CD4-positive, alpha-beta T cell (primary cell): ENCODE measurements at regions not wholly inside any gene's neighbourhood (a gene's known extent, or its start where the extent isn't known, plus 50 kb on each side); places are given as distances from the start of the nearest gene placed in this dataset.

ENCODE experiments used
- ATAC-seq: fragments of 200-7000 bp; cut with Tn5 transposase; one replicate; pipeline ENCODE4 v1.10.0; 2022; ENCODE audit warnings: mild to moderate bottlenecking; ENCODE audit not compliant: poor library complexity
- CTCF ChIA-PET: fragments of 350-600 bp; sonication (Branson Sonifier 250); formaldehyde crosslinking; loops from one replicate; lab custom pipeline; 2021; ENCODE audit warnings: antibody characterized with exemption, inconsistent platforms; lab: Charles Lee
- POLR2A ChIA-PET: fragments of 350-600 bp; sonication (Branson Sonifier 250); formaldehyde crosslinking; loops from one replicate; lab custom pipeline; 2021; ENCODE audit warnings: antibody characterized with exemption, inconsistent platforms; lab: Charles Lee
- DNase-seq, 14 experiments: peaks; one replicate each; pipeline ENCODE4 v3.0.0-alpha.2; 2013 to 2020; ENCODE audit warnings: mixed read lengths in 2 of 14
- H3K27ac ChIP-seq, 2 donors: one replicate each; pipeline versions ENCODE4 v1.5.1 to v1.7.0; 2013; ENCODE audit warnings: low read length in 2 of 2, low read depth in 1 of 2, mild to moderate bottlenecking in 1 of 2
- H3K27me3 ChIP-seq, 2 experiments: 1 replicate in 1 of 2; 2 replicates in 1 of 2; pipeline versions ENCODE4 v1.6.1 to v1.7.0; 2013; ENCODE audit warnings: low read length in 2 of 2, control low read depth in 1 of 2, mild to moderate bottlenecking in 1 of 2, moderate library complexity in 1 of 2; ENCODE audit not compliant: insufficient read depth in 2 of 2, control insufficient read depth in 1 of 2
- H3K36me3 ChIP-seq: one replicate; pipeline ENCODE4 v1.6.1; 2013; ENCODE audit warnings: low read length, control low read depth; ENCODE audit not compliant: insufficient read depth
- H3K4me1 ChIP-seq: one replicate; pipeline ENCODE4 v1.6.1; 2013; ENCODE audit warnings: low read length, control low read depth; ENCODE audit not compliant: insufficient read depth
- H3K4me3 ChIP-seq: one replicate; pipeline ENCODE4 v1.5.1; 2013; ENCODE audit warnings: mild to moderate bottlenecking, low read length, moderate library complexity
- H3K9me3 ChIP-seq, 2 experiments: 1 replicate in 1 of 2; 2 replicates in 1 of 2; pipeline versions ENCODE4 v1.6.1 to v1.7.0; 2013; ENCODE audit warnings: low read length in 2 of 2, mild to moderate bottlenecking in 2 of 2, control low read depth in 1 of 2, moderate library complexity in 1 of 2; ENCODE audit not compliant: control insufficient read depth in 1 of 2, insufficient read depth in 1 of 2
- H3K27ac Mint-ChIP-seq: one replicate; pipeline ENCODE4 v1.8.0; 2020; ENCODE audit warnings: mixed read lengths
- H3K27me3 Mint-ChIP-seq: one replicate; pipeline ENCODE4 v1.8.0; 2021; ENCODE audit warnings: mixed read lengths
- H3K36me3 Mint-ChIP-seq: one replicate; pipeline ENCODE4 v1.8.0; 2021; ENCODE audit warnings: low read depth, mixed read lengths
- H3K4me1 Mint-ChIP-seq: one replicate; pipeline ENCODE4 v1.8.0; 2021; ENCODE audit warnings: low read depth, mixed read lengths
- H3K4me3 Mint-ChIP-seq: one replicate; pipeline ENCODE4 v1.8.0; 2020; ENCODE audit warnings: mild to moderate bottlenecking, mixed read lengths
- H3K9me3 Mint-ChIP-seq: one replicate; pipeline ENCODE4 v1.8.0; 2020; ENCODE audit warnings: mixed read lengths
- CTCF ChIP-seq: fragments of 200-600 bp; IDR thresholded peaks from one replicate; pipeline ENCODE4 v1.8.0; 2022; ENCODE audit warnings: antibody characterized with exemption, mild to moderate bottlenecking
- intact Hi-C, 2 experiments: fragments of 100-400 bp; cut with DNase I in 1 of 2; cut with micrococcal nuclease in 1 of 2; formaldehyde crosslinking; loops; one replicate each; pipeline versions ENCODE4 v1.15.1 to v1.9.0; 2023 to 2025; cut with DNase I, micrococcal nuclease

GRCh38 chr2:122927710-122928557 is 1097.2 kb upstream of the CNTNAP5 start:
- no peak for ATAC-seq
- no peak overlapping the region for H3K4me3 ChIP-seq
- H3K4me3 Mint-ChIP-seq, result no peak overlapping the region
- no peak overlapping the region for H3K27ac Mint-ChIP-seq
- H3K36me3 ChIP-seq, result no peaks in the 10 kb centered on the region
- H3K9me3 Mint-ChIP-seq, result peaks cover 27% of the 10 kb centered on the region
- TF ChIP-seq CTCF, result no peak
- H3K36me3 Mint-ChIP-seq, result no peaks in the 10 kb centered on the region
- H3K27me3 ChIP-seq, result no peaks in the 10 kb centered on the region
- DNase-seq, result no peak
- ChIA-PET POLR2A (no interaction called here), CTCF (no interaction called here)
- H3K27ac ChIP-seq, result no peak overlapping the region
- no peaks in the 10 kb centered on the region for H3K4me1 Mint-ChIP-seq
- intact Hi-C loops, result no loop called here
- no peaks in the 10 kb centered on the region for H3K4me1 ChIP-seq
- no peaks in the 10 kb centered on the region for H3K27me3 Mint-ChIP-seq
- H3K9me3 ChIP-seq, result peaks cover 4 to 16% of the 10 kb centered on the region in 2 experiments

GRCh38 chr2:122929347-122929746 is 1095.7 kb upstream of the CNTNAP5 start:
- no peaks in the 10 kb centered on the region for H3K36me3 ChIP-seq
- DNase-seq (no peak), ATAC-seq (no peak)
- H3K27ac ChIP-seq, result no peak overlapping the region
- peaks cover 4 to 9% of the 10 kb centered on the region in 2 experiments for H3K9me3 ChIP-seq
- POLR2A ChIA-PET, result no interaction called here
- no peak overlapping the region for H3K4me3 ChIP-seq
- CTCF ChIA-PET, result no interaction called here
- no peaks in the 10 kb centered on the region for H3K4me1 ChIP-seq
- no peak overlapping the region for H3K4me3 Mint-ChIP-seq
- H3K27ac Mint-ChIP-seq, result no peak overlapping the region
- no peaks in the 10 kb centered on the region for H3K36me3 Mint-ChIP-seq
- H3K27me3 ChIP-seq, result no peaks in the 10 kb centered on the region
- intact Hi-C loops, result no loop called here
- H3K9me3 Mint-ChIP-seq, result peaks cover 27% of the 10 kb centered on the region
- H3K27me3 Mint-ChIP-seq, result no peaks in the 10 kb centered on the region
- no peaks in the 10 kb centered on the region for H3K4me1 Mint-ChIP-seq
- no peak for TF ChIP-seq CTCF

- Histone ChIP-seq H3K4me1 (no peaks in the 10 kb centered on the region), H3K27me3 (no peaks in the 10 kb centered on the region), H3K27ac (no peak overlapping the region), H3K36me3 (no peaks in the 10 kb centered on the region), H3K4me3 (no peak overlapping the region), H3K9me3 (peaks cover 0 to 4% of the 10 kb centered on the region in 2 experiments)
- CTCF ChIA-PET, result no interaction called here
- Mint-ChIP-seq H3K4me3 (no peak overlapping the region), H3K27me3 (no peaks in the 10 kb centered on the region), H3K4me1 (no peaks in the 10 kb centered on the region), H3K9me3 (peaks cover 4% of the 10 kb centered on the region), H3K27ac (no peak overlapping the region), H3K36me3 (no peaks in the 10 kb centered on the region)
- no peak for ATAC-seq
- TF ChIP-seq CTCF, result no peak
- POLR2A ChIA-PET, result no interaction called here
- intact Hi-C loops, result no loop called here
- no peak for DNase-seq
Observed at GRCh38 chr2:122935506-122935905, 1089.6 kb upstream of the CNTNAP5 start.
